RWPE2 (cell line): ENCODE measurements at regions not wholly inside any gene's neighbourhood (a gene's known extent, or its start where the extent isn't known, plus 50 kb on each side); places are given as distances from the start of the nearest gene placed in this dataset.

ENCODE experiments used
- ATAC-seq: fragments of 200-7000 bp; cut with Tn5 transposase; 3 replicates; pipeline ENCODE4 v1.9.1; 2021; ENCODE audit warnings: low read depth
- DNase-seq: peaks from one replicate; pipeline ENCODE4 v3.0.0-alpha.2; 2020; ENCODE audit warnings: low spot score
- H3K27ac ChIP-seq: fragments of 450-650 bp; 2 replicates; pipeline ENCODE4 v1.5.1; 2017; ENCODE audit warnings: mild to moderate bottlenecking; ENCODE audit not compliant: poor library complexity, severe bottlenecking
- H3K27me3 ChIP-seq: fragments of 250-450 bp; sonication (Bioruptor Pico); 2 replicates; pipeline ENCODE4 v1.5.1; 2021; ENCODE audit warnings: mild to moderate bottlenecking, moderate library complexity; ENCODE audit not compliant: insufficient read depth, poor library complexity, severe bottlenecking
- H3K36me3 ChIP-seq: fragments of 250-450 bp; sonication (Bioruptor Pico); 2 replicates; pipeline ENCODE4 v1.5.1; 2020; ENCODE audit warnings: low read depth, mild to moderate bottlenecking, moderate library complexity
- H3K4me1 ChIP-seq: fragments of 250-450 bp; sonication (Bioruptor Pico); 2 replicates; pipeline ENCODE4 v1.5.1; 2021; ENCODE audit warnings: mild to moderate bottlenecking, moderate library complexity; ENCODE audit not compliant: insufficient read depth, poor library complexity, severe bottlenecking
- H3K4me3 ChIP-seq: fragments of 250-450 bp; sonication (Bioruptor Pico); 2 replicates; pipeline ENCODE4 v1.5.1; 2021; ENCODE audit warnings: mild to moderate bottlenecking, moderate library complexity; ENCODE audit not compliant: severe bottlenecking
- H3K9me3 ChIP-seq: fragments of 250-450 bp; sonication (Bioruptor Pico); 2 replicates; pipeline ENCODE4 v1.5.1; 2021; ENCODE audit warnings: mild to moderate bottlenecking, moderate library complexity; ENCODE audit not compliant: severe bottlenecking
- TF ChIP-seq, protein P1 (sequence below): fragments of 450-650 bp; IDR thresholded peaks from one replicate; pipeline ENCODE4 v1.5.1; 2017; ENCODE audit warnings: mild to moderate bottlenecking, moderate library complexity; ENCODE audit not compliant: poor library complexity, severe bottlenecking

DNA sequence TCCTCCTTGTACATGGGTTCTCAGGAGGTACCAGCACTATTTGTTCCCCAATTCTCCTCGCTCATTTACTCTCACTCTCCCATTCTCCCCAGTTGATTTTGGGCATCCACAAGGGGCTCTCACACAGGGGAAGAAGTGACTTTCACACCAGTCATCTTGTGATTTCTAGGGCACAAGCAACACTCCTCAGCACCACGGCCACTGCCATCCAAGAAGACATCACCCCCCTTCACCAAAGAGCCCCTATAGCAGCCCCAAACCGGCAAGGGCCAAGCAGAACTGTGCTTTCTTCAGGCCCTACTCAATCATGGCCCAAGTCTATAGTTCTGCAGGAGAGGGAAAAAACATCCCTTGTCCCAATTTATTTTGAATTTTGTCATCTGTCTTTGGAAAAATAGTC is 209.2 kb upstream of the ARL4C start:
- H3K27ac ChIP-seq: no peak overlapping the region
- no peak for ATAC-seq
- H3K4me3 ChIP-seq: no peak overlapping the region
- TF ChIP-seq, protein P1, sequence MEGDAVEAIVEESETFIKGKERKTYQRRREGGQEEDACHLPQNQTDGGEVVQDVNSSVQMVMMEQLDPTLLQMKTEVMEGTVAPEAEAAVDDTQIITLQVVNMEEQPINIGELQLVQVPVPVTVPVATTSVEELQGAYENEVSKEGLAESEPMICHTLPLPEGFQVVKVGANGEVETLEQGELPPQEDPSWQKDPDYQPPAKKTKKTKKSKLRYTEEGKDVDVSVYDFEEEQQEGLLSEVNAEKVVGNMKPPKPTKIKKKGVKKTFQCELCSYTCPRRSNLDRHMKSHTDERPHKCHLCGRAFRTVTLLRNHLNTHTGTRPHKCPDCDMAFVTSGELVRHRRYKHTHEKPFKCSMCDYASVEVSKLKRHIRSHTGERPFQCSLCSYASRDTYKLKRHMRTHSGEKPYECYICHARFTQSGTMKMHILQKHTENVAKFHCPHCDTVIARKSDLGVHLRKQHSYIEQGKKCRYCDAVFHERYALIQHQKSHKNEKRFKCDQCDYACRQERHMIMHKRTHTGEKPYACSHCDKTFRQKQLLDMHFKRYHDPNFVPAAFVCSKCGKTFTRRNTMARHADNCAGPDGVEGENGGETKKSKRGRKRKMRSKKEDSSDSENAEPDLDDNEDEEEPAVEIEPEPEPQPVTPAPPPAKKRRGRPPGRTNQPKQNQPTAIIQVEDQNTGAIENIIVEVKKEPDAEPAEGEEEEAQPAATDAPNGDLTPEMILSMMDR: no peak
- H3K4me1 ChIP-seq: peaks cover 3% of the 10 kb centered on the region
- H3K9me3 ChIP-seq: no peaks in the 10 kb centered on the region
- no peaks in the 10 kb centered on the region for H3K36me3 ChIP-seq
- no peak for DNase-seq
- H3K27me3 ChIP-seq: no peaks in the 10 kb centered on the region

DNA sequence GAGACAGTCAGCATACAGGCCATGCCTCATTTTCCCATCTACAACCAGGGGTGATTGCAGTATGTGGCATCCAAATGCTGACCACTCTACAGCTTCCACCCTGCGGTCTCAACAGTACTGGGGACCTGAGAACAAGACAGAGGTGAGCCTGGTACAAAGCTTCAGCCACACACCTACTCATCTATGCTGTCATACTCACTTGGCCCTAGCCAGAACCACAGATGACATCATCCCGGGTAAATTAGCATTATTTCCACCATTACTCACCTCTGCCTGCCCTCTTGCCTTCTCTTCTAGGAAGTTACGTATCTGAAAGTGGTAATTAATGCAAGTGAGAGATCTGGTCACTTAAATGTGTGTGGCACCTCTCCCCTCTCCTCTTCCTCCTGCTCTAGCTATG is 208.2 kb upstream of the ARL4C start:
- H3K4me3 ChIP-seq: no peak overlapping the region
- no peaks in the 10 kb centered on the region for H3K36me3 ChIP-seq
- TF ChIP-seq, protein P1: no peak
- H3K4me1 ChIP-seq: peaks cover 3% of the 10 kb centered on the region
- DNase-seq: no peak
- peak; percentile 52; the same call in 2 of the 3 replicates for ATAC-seq
- no peaks in the 10 kb centered on the region for H3K27me3 ChIP-seq
- H3K27ac ChIP-seq: no peak overlapping the region
- no peaks in the 10 kb centered on the region for H3K9me3 ChIP-seq

DNA sequence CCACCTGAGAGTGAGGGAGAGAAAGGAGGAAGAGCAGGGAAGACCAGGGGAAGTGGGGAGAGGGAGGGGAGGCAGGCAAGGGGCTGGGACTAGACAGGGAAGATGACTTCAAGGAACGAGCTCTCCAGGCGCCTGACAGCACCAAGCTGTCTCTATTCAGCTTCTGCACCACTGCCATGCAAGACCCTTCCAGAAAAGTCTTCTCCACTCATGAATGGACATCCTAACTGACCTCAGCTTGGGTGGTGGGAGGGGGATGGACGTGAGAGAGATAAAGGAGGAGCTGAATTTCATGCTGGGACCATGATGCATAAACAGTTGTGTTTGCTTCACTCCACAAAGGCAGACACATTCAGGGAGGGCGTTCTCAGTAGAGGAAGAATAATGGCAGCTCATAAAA is 206.4 kb upstream of the ARL4C start:
- Histone ChIP-seq H3K27ac (no peak overlapping the region), H3K36me3 (no peaks in the 10 kb centered on the region), H3K9me3 (no peaks in the 10 kb centered on the region), H3K4me3 (no peak overlapping the region), H3K4me1 (peaks cover 3% of the 10 kb centered on the region), H3K27me3 (no peaks in the 10 kb centered on the region)
- ATAC-seq (no peak), DNase-seq (no peak)
- TF ChIP-seq, protein P1: no peak

DNA sequence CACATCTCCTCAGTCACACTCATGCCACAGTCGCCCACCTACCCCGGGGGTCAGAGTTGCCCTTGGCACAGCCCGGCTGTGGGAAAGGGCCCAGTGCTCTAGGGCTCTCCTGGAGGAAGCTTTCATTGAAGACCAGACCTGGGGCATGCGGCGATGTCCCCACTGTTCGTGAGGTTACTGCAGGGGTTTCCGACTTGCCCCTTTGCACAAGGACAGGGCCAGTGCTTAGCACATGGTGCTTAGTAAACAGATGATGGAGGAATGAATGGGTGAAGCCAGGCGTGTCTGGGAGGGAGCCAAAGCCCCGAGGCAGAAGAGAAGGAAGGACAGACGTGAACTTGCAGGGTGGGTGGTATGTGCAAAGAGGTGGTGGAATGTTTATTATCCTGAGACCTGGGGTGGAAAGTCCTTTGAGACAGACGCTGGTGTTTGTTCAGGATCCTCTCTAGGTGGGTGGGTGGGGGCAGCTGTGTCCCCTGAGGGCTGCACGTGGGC is 205.9 kb upstream of the ARL4C start:
- Histone ChIP-seq H3K4me3 (no peak overlapping the region), H3K4me1 (peaks cover 3% of the 10 kb centered on the region), H3K9me3 (peaks cover 1% of the 10 kb centered on the region), H3K36me3 (no peaks in the 10 kb centered on the region), H3K27ac (no peak overlapping the region), H3K27me3 (no peaks in the 10 kb centered on the region)
- TF ChIP-seq, protein P1: no peak
- DNase-seq: no peak
- ATAC-seq: peak; percentile 53; the same call in 2 of the 3 replicates

DNA sequence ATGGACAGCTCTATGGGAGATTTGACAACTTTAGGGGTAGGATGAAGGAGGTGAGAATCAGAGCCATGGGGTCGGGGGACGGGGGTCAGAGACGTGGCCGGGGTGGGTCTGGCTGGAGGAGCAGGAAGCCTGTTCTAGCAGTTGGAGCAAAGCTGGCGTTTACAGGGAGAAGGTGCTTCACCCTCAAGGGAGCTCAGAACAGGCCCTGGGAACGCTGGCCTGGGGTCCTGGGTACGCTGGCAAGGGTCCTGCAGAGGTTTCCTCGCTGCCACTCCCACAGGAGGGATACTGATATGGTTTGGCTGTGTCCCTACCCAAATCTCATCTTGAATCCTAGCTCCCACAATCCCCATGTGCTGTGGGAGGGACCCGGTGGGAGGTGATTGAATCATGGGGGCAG is 205.0 kb upstream of the ARL4C start:
- Histone ChIP-seq H3K27me3 (no peaks in the 10 kb centered on the region), H3K4me1 (peaks cover 3% of the 10 kb centered on the region), H3K9me3 (peaks cover 11% of the 10 kb centered on the region), H3K36me3 (no peaks in the 10 kb centered on the region), H3K4me3 (no peak overlapping the region), H3K27ac (no peak overlapping the region)
- TF ChIP-seq, protein P1: no peak
- DNase-seq (no peak), ATAC-seq (no peak)
